ENCODE measurements at regions not wholly inside any gene's neighbourhood (a gene's known extent, or its start where the extent isn't known, plus 50 kb on each side); places are given as distances from the start of the nearest gene placed in this dataset.

- no peak for DNase-seq
- H3K9me3 ChIP-seq (ENCODE audit: control insufficient read depth in 1 of 2, low read length in 2 of 2), result no peaks in the 10 kb centered on the region
- Mint-ChIP-seq H3K4me3 (no peak overlapping the region), H3K27me3 (no peaks in the 10 kb centered on the region), H3K27ac (no peak overlapping the region), H3K9me3 (peaks cover 0 to 26% (median 10%) of the 10 kb centered on the region in 8 donors), H3K36me3 (no peaks in the 10 kb centered on the region), H3K4me1 (no peaks in the 10 kb centered on the region)
- no peak overlapping the region for H3K27ac ChIP-seq (ENCODE audit: low read depth, low read length)
- H3K4me1 ChIP-seq (ENCODE audit: insufficient read depth, low read length), result no peaks in the 10 kb centered on the region
- ChIA-PET CTCF (ENCODE audit: partially characterized antibody) (no interaction called here), POLR2A (ENCODE audit: partially characterized antibody) (no interaction called here)
- H3K27me3 ChIP-seq (ENCODE audit: insufficient read depth, low read length), result no peaks in the 10 kb centered on the region
- no peaks in the 10 kb centered on the region for H3K36me3 ChIP-seq (ENCODE audit: insufficient read depth, low read length)
- intact Hi-C loops (cut with micrococcal nuclease), result no loop called here
- H3K4me3 ChIP-seq (ENCODE audit: low read length in 2 of 2), result no peak overlapping the region
These were observed 463.8 kb downstream of the DSC3 start for GRCh38 chr18:30578707-30579106.

- Mint-ChIP-seq H3K27ac (no peak overlapping the region), H3K4me3 (no peak overlapping the region), H3K27me3 (no peaks in the 10 kb centered on the region), H3K9me3 (peaks cover 5 to 24% (median 14%) of the 10 kb centered on the region in 8 donors), H3K36me3 (no peaks in the 10 kb centered on the region), H3K4me1 (no peaks in the 10 kb centered on the region)
- Histone ChIP-seq H3K36me3 (ENCODE audit: insufficient read depth, low read length) (no peaks in the 10 kb centered on the region), H3K27me3 (ENCODE audit: insufficient read depth, low read length) (no peaks in the 10 kb centered on the region), H3K27ac (ENCODE audit: low read depth, low read length) (no peak overlapping the region), H3K4me1 (ENCODE audit: insufficient read depth, low read length) (no peaks in the 10 kb centered on the region), H3K9me3 (ENCODE audit: control insufficient read depth in 1 of 2, low read length in 2 of 2) (no peaks in the 10 kb centered on the region), H3K4me3 (ENCODE audit: low read length in 2 of 2) (no peak overlapping the region)
- ChIA-PET POLR2A (ENCODE audit: partially characterized antibody) (no interaction called here), CTCF (ENCODE audit: partially characterized antibody) (no interaction called here)
- no peak for DNase-seq
- intact Hi-C loops (cut with micrococcal nuclease), result no loop called here
These were observed 470.3 kb downstream of the DSC3 start for GRCh38 chr18:30572214-30572613.

- Mint-ChIP-seq H3K27me3 (no peaks in the 10 kb centered on the region), H3K36me3 (no peaks in the 10 kb centered on the region), H3K27ac (no peak overlapping the region), H3K9me3 (peaks cover 2 to 18% (median 14%) of the 10 kb centered on the region in 8 donors), H3K4me3 (no peak overlapping the region), H3K4me1 (no peaks in the 10 kb centered on the region)
- CTCF ChIA-PET (ENCODE audit: partially characterized antibody), result no interaction called here
- Histone ChIP-seq H3K4me1 (ENCODE audit: insufficient read depth, low read length) (no peaks in the 10 kb centered on the region), H3K4me3 (ENCODE audit: low read length in 2 of 2) (no peak overlapping the region), H3K27me3 (ENCODE audit: insufficient read depth, low read length) (no peaks in the 10 kb centered on the region), H3K36me3 (ENCODE audit: insufficient read depth, low read length) (no peaks in the 10 kb centered on the region), H3K27ac (ENCODE audit: low read depth, low read length) (no peak overlapping the region), H3K9me3 (ENCODE audit: control insufficient read depth in 1 of 2, low read length in 2 of 2) (no peaks in the 10 kb centered on the region)
- intact Hi-C loops (cut with micrococcal nuclease), result no loop called here
- POLR2A ChIA-PET (ENCODE audit: partially characterized antibody), result no interaction called here
- no peak for DNase-seq
These were observed 474.2 kb downstream of the DSC3 start for GRCh38 chr18:30568333-30568732.

GRCh38 chr18:30566877-30567276 lies 475.7 kb downstream of the DSC3 start:
- Histone ChIP-seq H3K36me3 (ENCODE audit: insufficient read depth, low read length) (no peaks in the 10 kb centered on the region), H3K27ac (ENCODE audit: low read depth, low read length) (no peak overlapping the region), H3K4me1 (ENCODE audit: insufficient read depth, low read length) (no peaks in the 10 kb centered on the region), H3K27me3 (ENCODE audit: insufficient read depth, low read length) (no peaks in the 10 kb centered on the region), H3K4me3 (ENCODE audit: low read length in 2 of 2) (no peak overlapping the region), H3K9me3 (ENCODE audit: control insufficient read depth in 1 of 2, low read length in 2 of 2) (no peaks in the 10 kb centered on the region)
- ChIA-PET POLR2A (ENCODE audit: partially characterized antibody) (no interaction called here), CTCF (ENCODE audit: partially characterized antibody) (no interaction called here)
- intact Hi-C loops (cut with micrococcal nuclease), result no loop called here
- Mint-ChIP-seq H3K4me3 (no peak overlapping the region), H3K27ac (no peak overlapping the region), H3K27me3 (no peaks in the 10 kb centered on the region), H3K36me3 (no peaks in the 10 kb centered on the region), H3K4me1 (no peaks in the 10 kb centered on the region), H3K9me3 (peaks cover 0 to 20% (median 12%) of the 10 kb centered on the region in 8 donors)
- DNase-seq, result no peak

GRCh38 chr18:30562231-30562630 lies 480.3 kb downstream of the DSC3 start:
- Mint-ChIP-seq H3K27ac (no peak overlapping the region), H3K4me1 (no peaks in the 10 kb centered on the region), H3K36me3 (no peaks in the 10 kb centered on the region), H3K27me3 (no peaks in the 10 kb centered on the region), H3K9me3 (peaks cover 0 to 18% (median 8%) of the 10 kb centered on the region in 8 donors), H3K4me3 (no peak overlapping the region)
- no peaks in the 10 kb centered on the region for H3K27me3 ChIP-seq (ENCODE audit: insufficient read depth, low read length)
- no peaks in the 10 kb centered on the region for H3K9me3 ChIP-seq (ENCODE audit: control insufficient read depth in 1 of 2, low read length in 2 of 2)
- POLR2A ChIA-PET (ENCODE audit: partially characterized antibody), result no interaction called here
- no peak for DNase-seq
- H3K4me3 ChIP-seq (ENCODE audit: low read length in 2 of 2), result no peak overlapping the region
- no peaks in the 10 kb centered on the region for H3K36me3 ChIP-seq (ENCODE audit: insufficient read depth, low read length)
- H3K27ac ChIP-seq (ENCODE audit: low read depth, low read length), result no peak overlapping the region
- H3K4me1 ChIP-seq (ENCODE audit: insufficient read depth, low read length), result no peaks in the 10 kb centered on the region
- CTCF ChIA-PET (ENCODE audit: partially characterized antibody), result no interaction called here
- intact Hi-C loops (cut with micrococcal nuclease), result no loop called here

GRCh38 chr18:30556112-30556511 lies 486.4 kb downstream of the DSC3 start:
- no peak for DNase-seq
- ChIA-PET CTCF (ENCODE audit: partially characterized antibody) (no interaction called here), POLR2A (ENCODE audit: partially characterized antibody) (no interaction called here)
- no peaks in the 10 kb centered on the region for H3K27me3 Mint-ChIP-seq
- H3K4me3 Mint-ChIP-seq, result no peak overlapping the region
- Histone ChIP-seq H3K9me3 (ENCODE audit: control insufficient read depth in 1 of 2, low read length in 2 of 2) (no peaks in the 10 kb centered on the region), H3K27me3 (ENCODE audit: insufficient read depth, low read length) (no peaks in the 10 kb centered on the region), H3K4me3 (ENCODE audit: low read length in 2 of 2) (no peak overlapping the region), H3K27ac (ENCODE audit: low read depth, low read length) (no peak overlapping the region), H3K36me3 (ENCODE audit: insufficient read depth, low read length) (no peaks in the 10 kb centered on the region), H3K4me1 (ENCODE audit: insufficient read depth, low read length) (no peaks in the 10 kb centered on the region)
- intact Hi-C loops (cut with micrococcal nuclease), result no loop called here
- no peaks in the 10 kb centered on the region for H3K36me3 Mint-ChIP-seq
- H3K4me1 Mint-ChIP-seq, result no peaks in the 10 kb centered on the region
- no peak overlapping the region for H3K27ac Mint-ChIP-seq
- peaks cover 0 to 23% (median 9%) of the 10 kb centered on the region in 8 donors for H3K9me3 Mint-ChIP-seq

- Histone ChIP-seq H3K4me3 (ENCODE audit: low read length in 2 of 2) (no peak overlapping the region), H3K27ac (ENCODE audit: low read depth, low read length) (no peak overlapping the region), H3K27me3 (ENCODE audit: insufficient read depth, low read length) (no peaks in the 10 kb centered on the region), H3K36me3 (ENCODE audit: insufficient read depth, low read length) (no peaks in the 10 kb centered on the region), H3K9me3 (ENCODE audit: control insufficient read depth in 1 of 2, low read length in 2 of 2) (no peaks in the 10 kb centered on the region), H3K4me1 (ENCODE audit: insufficient read depth, low read length) (no peaks in the 10 kb centered on the region)
- DNase-seq, result no peak
- Mint-ChIP-seq H3K9me3 (peaks cover 2 to 22% (median 7%) of the 10 kb centered on the region in 8 donors), H3K27ac (no peak overlapping the region), H3K4me3 (no peak overlapping the region), H3K27me3 (no peaks in the 10 kb centered on the region), H3K4me1 (no peaks in the 10 kb centered on the region), H3K36me3 (no peaks in the 10 kb centered on the region)
- ChIA-PET POLR2A (ENCODE audit: partially characterized antibody) (no interaction called here), CTCF (ENCODE audit: partially characterized antibody) (no interaction called here)
- intact Hi-C loops (cut with micrococcal nuclease), result no loop called here
These were observed 497.1 kb downstream of the DSC3 start for GRCh38 chr18:30545393-30545792.

- Mint-ChIP-seq H3K9me3 (peaks cover 0 to 23% (median 10%) of the 10 kb centered on the region in 8 donors), H3K4me3 (no peak overlapping the region), H3K4me1 (no peaks in the 10 kb centered on the region), H3K36me3 (no peaks in the 10 kb centered on the region), H3K27me3 (no peaks in the 10 kb centered on the region), H3K27ac (no peak overlapping the region)
- Histone ChIP-seq H3K4me1 (ENCODE audit: insufficient read depth, low read length) (no peaks in the 10 kb centered on the region), H3K27me3 (ENCODE audit: insufficient read depth, low read length) (no peaks in the 10 kb centered on the region), H3K27ac (ENCODE audit: low read depth, low read length) (no peak overlapping the region), H3K9me3 (ENCODE audit: control insufficient read depth in 1 of 2, low read length in 2 of 2) (no peaks in the 10 kb centered on the region), H3K36me3 (ENCODE audit: insufficient read depth, low read length) (no peaks in the 10 kb centered on the region), H3K4me3 (ENCODE audit: low read length in 2 of 2) (no peak overlapping the region)
- ChIA-PET CTCF (ENCODE audit: partially characterized antibody) (no interaction called here), POLR2A (ENCODE audit: partially characterized antibody) (no interaction called here)
- intact Hi-C loops (cut with micrococcal nuclease), result no loop called here
- no peak for DNase-seq
These were observed 498.4 kb downstream of the DSC3 start for GRCh38 chr18:30544141-30544540.

All from CD4-positive, alpha-beta memory T cell (primary cell).